GM23248 (cell line): ENCODE measurements at regions not wholly inside any gene's neighbourhood (a gene's known extent, or its start where the extent isn't known, plus 50 kb on each side); places are given as distances from the start of the nearest gene placed in this dataset.

ENCODE experiments used
- DNase-seq: peaks from one replicate; pipeline ENCODE4 v3.0.0-alpha.2; 2015
- H2AFZ ChIP-seq: fragments of 200-600 bp; sonication (generic); 2 replicates; pipeline ENCODE4 v1.6.1; 2016; ENCODE audit warnings: antibody characterized with exemption
- H3F3A ChIP-seq: fragments of 200-600 bp; sonication (generic); 2 replicates; pipeline ENCODE4 v1.6.1; 2016; ENCODE audit warnings: mild to moderate bottlenecking, antibody characterized with exemption, mixed run types; ENCODE audit not compliant: insufficient read depth
- H3K27ac ChIP-seq: fragments of 200-600 bp; sonication (generic); 2 replicates; pipeline ENCODE4 v1.5.1; 2016; ENCODE audit warnings: mild to moderate bottlenecking
- H3K27me3 ChIP-seq: fragments of 200-600 bp; sonication (generic); replicated peaks from 2 replicates; pipeline ENCODE4 v1.6.1; 2016; ENCODE audit warnings: mild to moderate bottlenecking; ENCODE audit not compliant: insufficient read depth
- H3K36me3 ChIP-seq: fragments of 200-600 bp; sonication (generic); 2 replicates; pipeline ENCODE4 v1.6.1; 2016; ENCODE audit warnings: low read depth, mild to moderate bottlenecking
- H3K4me1 ChIP-seq: fragments of 200-600 bp; sonication (generic); 2 replicates; pipeline ENCODE4 v1.6.1; 2016; ENCODE audit warnings: mild to moderate bottlenecking; ENCODE audit not compliant: insufficient read depth
- H3K4me2 ChIP-seq: fragments of 200-600 bp; sonication (generic); one replicate; pipeline ENCODE4 v1.6.1; 2016; ENCODE audit warnings: mild to moderate bottlenecking; ENCODE audit not compliant: unreplicated experiment
- H3K4me3 ChIP-seq: fragments of 200-600 bp; sonication (generic); 2 replicates; pipeline ENCODE4 v1.5.1; 2016; ENCODE audit warnings: mild to moderate bottlenecking
- H3K79me2 ChIP-seq: fragments of 200-600 bp; sonication (generic); 2 replicates; pipeline ENCODE4 v1.6.1; 2016; ENCODE audit warnings: mild to moderate bottlenecking; ENCODE audit not compliant: insufficient read depth
- H3K9ac ChIP-seq: fragments of 200-600 bp; sonication (generic); 2 replicates; pipeline ENCODE4 v1.6.1; 2016; ENCODE audit warnings: mild to moderate bottlenecking
- H3K9me2 ChIP-seq: fragments of 200-600 bp; sonication (generic); 2 replicates; pipeline ENCODE4 v1.6.1; 2016; ENCODE audit warnings: mixed run types, mild to moderate bottlenecking, moderate library complexity; ENCODE audit not compliant: insufficient read depth
- H3K9me3 ChIP-seq: fragments of 200-600 bp; sonication (generic); one replicate; pipeline ENCODE4 v1.6.1; 2017; ENCODE audit warnings: low read depth
- H4K20me1 ChIP-seq: fragments of 200-600 bp; sonication (generic); 2 replicates; pipeline ENCODE4 v1.6.0; 2016; ENCODE audit not compliant: insufficient read depth
- EZH2 ChIP-seq: fragments of 200-600 bp; sonication (generic); IDR thresholded peaks from 2 replicates; pipeline ENCODE4 v1.6.1; 2018; ENCODE audit warnings: antibody characterized with exemption, mild to moderate bottlenecking; ENCODE audit not compliant: insufficient read depth, poor library complexity, severe bottlenecking
- EZH2phosphoT487 ChIP-seq: fragments of 200-600 bp; sonication (generic); IDR thresholded peaks from 2 replicates; pipeline ENCODE4 v1.6.1; 2018; ENCODE audit warnings: antibody characterized with exemption, moderate library complexity, mild to moderate bottlenecking, low read depth; ENCODE audit not compliant: insufficient read depth
- WGBS, 2 experiments: methylation state at CpG; one replicate each; pipeline ENCODE4 v1.1.6; 2015 to 2017; ENCODE audit warnings: low lambda C conversion rate in 2 of 2, low coverage in 1 of 2; ENCODE audit errors: missing lambda C conversion rate in 2 of 2; 5-methylcytosine and 5-hydroxymethylcytosine counted together
- in situ Hi-C: fragments of 300-500 bp; cut with MboI; formaldehyde crosslinking; loops from 2 replicates; pipeline ENCODE4 v1.15.0; 2020

DNA sequence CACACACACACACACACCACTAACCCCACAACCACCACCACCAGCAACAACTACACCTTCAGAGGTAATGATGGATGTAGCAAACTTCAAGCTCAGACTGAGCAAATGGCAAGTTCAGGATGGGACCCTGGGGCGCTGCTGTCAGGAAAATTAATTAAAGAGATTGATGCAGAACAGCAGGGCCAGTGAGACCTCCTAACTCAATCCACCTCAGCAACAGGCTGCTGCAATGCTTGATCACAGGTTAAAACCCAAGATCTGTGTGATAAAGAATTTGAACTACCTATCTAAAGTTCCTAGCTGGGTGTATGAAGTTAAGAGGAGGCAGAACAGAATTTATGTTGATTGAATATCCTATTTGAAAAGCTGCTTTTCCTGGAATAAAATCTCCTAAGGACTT is 140.3 kb upstream of the FER start:
- H3K27ac ChIP-seq, result no peak overlapping the region
- no peak overlapping the region for H3K4me3 ChIP-seq
- WGBS, 2 experiments, result 40 to 80% methylated on average over 1 of the region's 1 CpG
- H2AFZ ChIP-seq, result no peak overlapping the region
- H3F3A ChIP-seq, result no peaks in the 10 kb centered on the region
- in situ Hi-C loops, result no loop called here
- no peaks in the 10 kb centered on the region for H3K9me3 ChIP-seq
- no peak for DNase-seq
- H3K4me1 ChIP-seq, result no peaks in the 10 kb centered on the region
- no peak for TF ChIP-seq EZH2
- TF ChIP-seq EZH2phosphoT487, result no peak
- H3K4me2 ChIP-seq, result no peak overlapping the region
- no peak overlapping the region for H3K9ac ChIP-seq
- no peaks in the 10 kb centered on the region for H4K20me1 ChIP-seq
- peaks cover 6% of the 10 kb centered on the region; the same call in 1 of the 2 replicates for H3K27me3 ChIP-seq
- 0 out of 2 replicates have a peak, but pooled peaks cover 4% of the 10 kb centered on the region for H3K9me2 ChIP-seq
- no peaks in the 10 kb centered on the region for H3K36me3 ChIP-seq
- no peaks in the 10 kb centered on the region for H3K79me2 ChIP-seq

DNA sequence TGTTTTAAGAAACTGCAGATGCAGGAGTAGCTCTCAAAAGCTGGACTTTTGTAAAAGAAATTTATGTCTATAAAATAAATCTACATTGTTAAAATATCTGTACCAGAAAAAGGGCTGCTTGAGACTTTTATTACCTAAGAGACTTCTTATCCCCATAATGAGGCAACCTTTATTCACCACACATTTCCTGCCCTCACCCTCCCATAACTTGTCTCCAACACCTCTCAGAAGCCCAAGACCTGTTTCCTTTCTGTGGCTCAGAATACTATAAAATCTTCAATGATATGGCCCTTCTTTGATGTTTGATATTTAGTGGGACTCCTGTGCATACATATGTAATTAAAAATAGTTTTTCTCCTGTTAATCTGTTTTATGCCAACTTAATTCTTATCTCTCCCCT is 141.5 kb upstream of the FER start:
- Histone ChIP-seq H3K79me2 (no peaks in the 10 kb centered on the region), H3K4me3 (no peak overlapping the region), H3K9me3 (no peaks in the 10 kb centered on the region), H3K9me2 (0 out of 2 replicates have a peak, but pooled peaks cover 4% of the 10 kb centered on the region), H3K9ac (no peak overlapping the region), H4K20me1 (no peaks in the 10 kb centered on the region), H2AFZ (no peak overlapping the region), H3F3A (no peaks in the 10 kb centered on the region), H3K27ac (no peak overlapping the region), H3K27me3 (peaks cover 6% of the 10 kb centered on the region; the same call in 1 of the 2 replicates), H3K36me3 (no peaks in the 10 kb centered on the region), H3K4me2 (no peak overlapping the region), H3K4me1 (no peaks in the 10 kb centered on the region)
- no peak for DNase-seq
- in situ Hi-C loops, result no loop called here
- TF ChIP-seq EZH2 (no peak), EZH2phosphoT487 (no peak)

GRCh38 chr5:108602830-108603229 is 144.9 kb upstream of the FER start:
- 12 to 17% methylated on average over 1 of the region's 1 CpG for WGBS, 2 experiments
- no peaks in the 10 kb centered on the region for H3K9me3 ChIP-seq
- H3K9ac ChIP-seq, result no peak overlapping the region
- H3F3A ChIP-seq, result no peaks in the 10 kb centered on the region
- H3K27me3 ChIP-seq, result peaks cover 6% of the 10 kb centered on the region; the same call in 1 of the 2 replicates
- H3K79me2 ChIP-seq, result no peaks in the 10 kb centered on the region
- no peaks in the 10 kb centered on the region for H3K4me1 ChIP-seq
- TF ChIP-seq EZH2phosphoT487 (no peak), EZH2 (no peak)
- DNase-seq, result no peak
- in situ Hi-C loops, result no loop called here
- H3K27ac ChIP-seq, result no peak overlapping the region
- H3K4me2 ChIP-seq, result no peak overlapping the region
- H3K36me3 ChIP-seq, result no peaks in the 10 kb centered on the region
- H4K20me1 ChIP-seq, result no peaks in the 10 kb centered on the region
- H3K9me2 ChIP-seq, result 0 out of 2 replicates have a peak, but pooled peaks cover 4% of the 10 kb centered on the region
- H3K4me3 ChIP-seq, result no peak overlapping the region
- H2AFZ ChIP-seq, result no peak overlapping the region

DNA sequence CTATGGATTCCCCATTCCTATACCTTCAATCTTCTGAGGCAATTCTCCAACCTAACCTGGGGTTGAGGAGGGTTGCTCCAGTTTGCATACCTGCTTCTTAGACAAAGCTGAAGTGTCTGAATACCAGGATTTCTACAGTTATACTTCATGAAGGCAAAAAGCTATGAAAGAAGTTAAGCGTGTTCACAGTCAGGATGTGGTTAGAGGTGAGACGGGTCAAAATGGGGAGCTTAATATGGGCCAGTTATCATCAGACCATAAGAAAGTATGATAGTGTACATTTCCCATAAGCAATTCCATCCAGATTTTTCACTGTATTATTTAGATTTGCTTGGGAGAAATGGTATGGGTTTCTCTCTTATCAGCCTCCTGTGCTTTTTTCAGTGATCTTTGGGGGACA is 156.9 kb upstream of the FER start:
- H2AFZ ChIP-seq, result no peak overlapping the region
- no peaks in the 10 kb centered on the region for H3K27me3 ChIP-seq
- no peak for TF ChIP-seq EZH2
- no peak for TF ChIP-seq EZH2phosphoT487
- DNase-seq, result no peak
- H3K36me3 ChIP-seq, result no peaks in the 10 kb centered on the region
- no peak overlapping the region for H3K4me2 ChIP-seq
- no peaks in the 10 kb centered on the region for H4K20me1 ChIP-seq
- no peaks in the 10 kb centered on the region for H3K4me1 ChIP-seq
- no peak overlapping the region for H3K9ac ChIP-seq
- H3K9me2 ChIP-seq, result no peaks in the 10 kb centered on the region
- H3F3A ChIP-seq, result no peaks in the 10 kb centered on the region
- no peak overlapping the region for H3K4me3 ChIP-seq
- 61 to 90% methylated on average over 2 of the region's 2 CpGs for WGBS, 2 experiments
- no peak overlapping the region for H3K27ac ChIP-seq
- no peaks in the 10 kb centered on the region for H3K9me3 ChIP-seq
- in situ Hi-C loops, result no loop called here
- H3K79me2 ChIP-seq, result no peaks in the 10 kb centered on the region

DNA sequence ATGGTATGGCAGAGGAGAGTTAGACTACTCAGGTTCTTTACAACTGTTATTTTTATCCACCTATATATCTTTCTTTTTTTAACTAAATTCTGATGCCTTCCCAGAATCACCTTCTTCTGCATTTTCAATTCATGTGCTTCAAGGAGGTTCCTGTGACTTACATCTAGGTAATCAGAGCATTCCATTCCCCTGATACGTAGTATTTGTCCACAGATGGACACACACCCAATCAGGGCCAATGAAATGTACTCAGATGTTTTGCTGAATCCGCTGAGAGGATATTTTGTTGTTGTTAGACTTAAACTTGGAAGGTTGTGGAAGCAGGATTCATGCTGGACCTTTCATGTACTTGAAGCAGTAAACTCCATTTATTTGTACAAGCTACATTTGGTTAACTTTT is 159.4 kb upstream of the FER start:
- Histone ChIP-seq H2AFZ (no peak overlapping the region), H3F3A (no peaks in the 10 kb centered on the region), H3K4me2 (no peak overlapping the region), H3K27me3 (no peaks in the 10 kb centered on the region), H3K9ac (no peak overlapping the region), H3K36me3 (no peaks in the 10 kb centered on the region), H3K27ac (no peak overlapping the region), H3K4me3 (no peak overlapping the region), H3K79me2 (no peaks in the 10 kb centered on the region), H3K9me3 (no peaks in the 10 kb centered on the region), H4K20me1 (no peaks in the 10 kb centered on the region), H3K4me1 (no peaks in the 10 kb centered on the region), H3K9me2 (no peaks in the 10 kb centered on the region)
- WGBS, 2 experiments, result 58 to 71% methylated on average over 2 of the region's 2 CpGs
- DNase-seq, result no peak
- in situ Hi-C loops, result no loop called here
- no peak for TF ChIP-seq EZH2phosphoT487
- no peak for TF ChIP-seq EZH2
